ENCODE measurements at regions not wholly inside any gene's neighbourhood (a gene's known extent, or its start where the extent isn't known, plus 50 kb on each side); places are given as distances from the start of the nearest gene placed in this dataset.
"Not testable (repeated sequence)": the region's sequence is repeated elsewhere in the genome, so short reads cannot be mapped to it uniquely, and the experiment has no call there.

DNA sequence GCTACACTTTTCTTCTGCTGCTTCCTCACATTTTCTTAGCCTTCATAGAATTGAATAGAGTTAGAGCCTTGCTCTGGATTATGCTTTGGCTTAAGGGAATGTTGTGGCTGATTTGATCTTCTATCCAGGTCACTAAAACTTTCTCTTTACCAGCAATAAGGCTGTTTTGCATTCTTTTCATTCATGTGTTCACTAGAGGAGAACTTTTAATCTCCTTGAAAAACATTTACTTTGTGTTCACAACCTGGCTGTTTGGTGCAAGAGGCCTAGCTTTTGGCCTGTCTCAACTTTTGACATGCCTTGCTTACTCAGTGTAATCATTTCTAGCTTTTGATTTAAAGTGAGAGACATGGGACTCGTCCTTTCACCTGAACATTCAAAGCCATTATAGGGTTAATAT lies 87.7 kb upstream of the RAB40AL start:
- TF ChIP-seq EZH2 (optimal IDR thresholded peaks at IDR 0.05; ENCODE audit: low read depth, low read length) = no peak
- TF ChIP-seq, protein P1, sequence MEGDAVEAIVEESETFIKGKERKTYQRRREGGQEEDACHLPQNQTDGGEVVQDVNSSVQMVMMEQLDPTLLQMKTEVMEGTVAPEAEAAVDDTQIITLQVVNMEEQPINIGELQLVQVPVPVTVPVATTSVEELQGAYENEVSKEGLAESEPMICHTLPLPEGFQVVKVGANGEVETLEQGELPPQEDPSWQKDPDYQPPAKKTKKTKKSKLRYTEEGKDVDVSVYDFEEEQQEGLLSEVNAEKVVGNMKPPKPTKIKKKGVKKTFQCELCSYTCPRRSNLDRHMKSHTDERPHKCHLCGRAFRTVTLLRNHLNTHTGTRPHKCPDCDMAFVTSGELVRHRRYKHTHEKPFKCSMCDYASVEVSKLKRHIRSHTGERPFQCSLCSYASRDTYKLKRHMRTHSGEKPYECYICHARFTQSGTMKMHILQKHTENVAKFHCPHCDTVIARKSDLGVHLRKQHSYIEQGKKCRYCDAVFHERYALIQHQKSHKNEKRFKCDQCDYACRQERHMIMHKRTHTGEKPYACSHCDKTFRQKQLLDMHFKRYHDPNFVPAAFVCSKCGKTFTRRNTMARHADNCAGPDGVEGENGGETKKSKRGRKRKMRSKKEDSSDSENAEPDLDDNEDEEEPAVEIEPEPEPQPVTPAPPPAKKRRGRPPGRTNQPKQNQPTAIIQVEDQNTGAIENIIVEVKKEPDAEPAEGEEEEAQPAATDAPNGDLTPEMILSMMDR (IDR thresholded peaks at IDR 0.05; ENCODE audit: low read length) = no peak
- no peak for TF ChIP-seq EZH2phosphoT487 (IDR thresholded peaks at IDR 0.05; ENCODE audit: low read length)
- no peak overlapping the region for H3K4me3 ChIP-seq (ENCODE audit: low read length)
- no peak for DNase-seq
- no peak overlapping the region for H3K27ac ChIP-seq (ENCODE audit: low read length)
- no peaks in the 10 kb centered on the region for H4K20me1 ChIP-seq (ENCODE audit: insufficient read depth, low read length)
- H3F3A ChIP-seq (ENCODE audit: insufficient read depth, low read length) = no peaks in the 10 kb centered on the region
- H3K9me3 ChIP-seq (replicated peaks; ENCODE audit: insufficient read depth, low read length) = no peaks in the 10 kb centered on the region
- no peak overlapping the region for H3K4me2 ChIP-seq (ENCODE audit: low read depth, low read length)
- no peaks in the 10 kb centered on the region for H3K9me2 ChIP-seq (replicated peaks; ENCODE audit: insufficient read depth, low read length)
- H3K9ac ChIP-seq (ENCODE audit: low read length) = no peak overlapping the region
- no peaks in the 10 kb centered on the region for H3K36me3 ChIP-seq (replicated peaks; ENCODE audit: insufficient read depth, low read length)
- no peaks in the 10 kb centered on the region for H3K4me1 ChIP-seq (ENCODE audit: low read length)
- H3K27me3 ChIP-seq (replicated peaks; ENCODE audit: insufficient read depth, low read length) = no peaks in the 10 kb centered on the region
- H3K79me2 ChIP-seq (ENCODE audit: low read length) = no peaks in the 10 kb centered on the region
- H2AFZ ChIP-seq (ENCODE audit: low read length) = no peak overlapping the region

DNA sequence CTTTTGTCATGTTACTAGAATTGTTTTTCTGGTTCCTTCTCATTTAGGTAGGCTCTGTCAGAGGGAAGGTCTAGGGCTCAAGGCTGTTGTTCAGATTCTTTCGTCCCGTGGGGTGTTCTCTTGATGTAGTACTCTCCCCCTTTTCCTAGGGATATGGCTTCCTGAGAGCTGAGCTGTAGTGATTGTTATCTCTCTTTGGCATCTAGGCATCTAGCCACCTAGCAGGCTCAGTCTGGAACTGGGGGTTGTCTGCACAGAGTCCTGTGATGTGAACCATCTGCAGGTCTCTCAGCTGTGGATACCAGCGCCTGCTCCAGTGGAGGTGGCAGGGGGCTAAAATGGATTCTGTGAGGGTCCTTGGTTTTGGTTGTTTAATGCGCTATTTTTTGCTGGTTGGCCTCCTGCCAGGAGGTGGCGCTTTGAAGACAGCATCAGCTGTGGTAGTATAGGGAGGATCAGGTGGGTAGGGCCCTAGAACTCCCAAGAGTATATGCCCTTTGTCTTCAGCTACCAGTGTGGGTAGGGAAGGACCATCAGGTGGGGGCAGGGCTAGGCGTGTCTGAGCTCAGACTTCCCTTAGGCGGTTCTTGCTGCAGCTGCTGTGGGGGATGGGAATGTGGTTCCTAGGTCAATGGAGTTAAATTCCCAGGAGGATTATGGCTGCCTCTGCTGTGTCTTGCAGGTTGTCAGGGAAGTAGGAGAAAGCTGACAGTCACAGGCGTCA lies 78.1 kb upstream of the RAB40AL start:
- not testable (repeated sequence) for H3K36me3 ChIP-seq (replicated peaks; ENCODE audit: insufficient read depth, low read length); DNase-seq; H3K9me2 ChIP-seq (replicated peaks; ENCODE audit: insufficient read depth, low read length); H3K9ac ChIP-seq (ENCODE audit: low read length); H3K4me2 ChIP-seq (ENCODE audit: low read depth, low read length); H3K27ac ChIP-seq (ENCODE audit: low read length); H3K4me3 ChIP-seq (ENCODE audit: low read length); H3K27me3 ChIP-seq (replicated peaks; ENCODE audit: insufficient read depth, low read length); H3K9me3 ChIP-seq (replicated peaks; ENCODE audit: insufficient read depth, low read length); H3F3A ChIP-seq (ENCODE audit: insufficient read depth, low read length); H3K4me1 ChIP-seq (ENCODE audit: low read length); H3K79me2 ChIP-seq (ENCODE audit: low read length); H4K20me1 ChIP-seq (ENCODE audit: insufficient read depth, low read length); H2AFZ ChIP-seq (ENCODE audit: low read length)
- TF ChIP-seq, protein P1 (IDR thresholded peaks at IDR 0.05; ENCODE audit: low read length) = peak; percentile 13; the same call in 1 of the 2 replicates

DNA sequence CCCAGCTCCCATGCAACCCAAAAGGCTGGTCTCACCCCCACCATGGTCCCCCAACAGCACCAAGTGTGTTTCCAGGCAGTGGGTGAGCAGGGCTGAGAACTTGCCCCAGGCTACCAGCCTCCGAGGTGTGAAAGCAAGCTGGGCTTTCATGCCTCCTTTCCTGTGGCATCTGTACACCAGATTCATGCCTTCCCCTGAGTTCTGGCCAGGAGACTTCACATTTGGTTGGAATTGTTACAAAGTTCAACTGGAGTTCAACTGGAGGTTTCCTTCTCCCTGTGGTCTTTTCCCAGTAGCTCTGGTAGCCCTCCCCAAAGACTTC lies 77.6 kb upstream of the RAB40AL start:
- Histone ChIP-seq H3K9ac (ENCODE audit: low read length) (no peak overlapping the region), H3K4me2 (ENCODE audit: low read depth, low read length) (no peak overlapping the region), H3K4me1 (ENCODE audit: low read length) (no peaks in the 10 kb centered on the region), H3K9me2 (replicated peaks; ENCODE audit: insufficient read depth, low read length) (no peaks in the 10 kb centered on the region), H4K20me1 (ENCODE audit: insufficient read depth, low read length) (no peaks in the 10 kb centered on the region), H3K79me2 (ENCODE audit: low read length) (no peaks in the 10 kb centered on the region), H3K4me3 (ENCODE audit: low read length) (no peak overlapping the region), H3K9me3 (replicated peaks; ENCODE audit: insufficient read depth, low read length) (no peaks in the 10 kb centered on the region), H3F3A (ENCODE audit: insufficient read depth, low read length) (no peaks in the 10 kb centered on the region), H3K36me3 (replicated peaks; ENCODE audit: insufficient read depth, low read length) (no peaks in the 10 kb centered on the region), H2AFZ (ENCODE audit: low read length) (no peak overlapping the region), H3K27me3 (replicated peaks; ENCODE audit: insufficient read depth, low read length) (no peaks in the 10 kb centered on the region), H3K27ac (ENCODE audit: low read length) (no peak overlapping the region)
- no peak for DNase-seq
- TF ChIP-seq EZH2 (optimal IDR thresholded peaks at IDR 0.05; ENCODE audit: low read depth, low read length) (no peak), EZH2phosphoT487 (IDR thresholded peaks at IDR 0.05; ENCODE audit: low read length) (no peak)
- TF ChIP-seq, protein P1 (IDR thresholded peaks at IDR 0.05; ENCODE audit: low read length) = no peak

Data from MM.1S (cell line).